ENCODE measurements at regions not wholly inside any gene's neighbourhood (a gene's known extent, or its start where the extent isn't known, plus 50 kb on each side); places are given as distances from the start of the nearest gene placed in this dataset.

DNA sequence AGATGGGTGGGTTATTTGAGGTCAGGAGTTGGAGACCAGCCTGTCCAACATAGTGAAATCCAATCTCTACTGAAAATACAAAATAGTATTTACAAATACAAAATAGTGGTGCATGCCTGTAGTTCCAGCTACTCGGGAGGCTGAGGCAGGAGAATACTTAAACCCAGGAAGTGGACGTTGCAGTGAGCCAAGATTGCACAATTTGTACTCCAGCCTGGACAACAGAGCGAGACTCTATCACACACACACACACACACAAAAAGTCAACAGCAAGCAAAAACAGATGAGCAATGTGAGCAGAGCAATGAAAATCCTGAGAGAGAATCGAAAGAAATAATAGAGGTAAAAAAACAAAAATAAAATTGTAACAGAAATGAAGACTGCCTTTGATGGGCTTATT is 168.8 kb downstream of the PCDH18 start:
- TF ChIP-seq CTCF (IDR thresholded peaks at IDR 0.05) = no peak
- no peak for TF ChIP-seq ZFX (IDR thresholded peaks at IDR 0.05; ENCODE audit: borderline replicate concordance)
